ENCODE measurements at regions not wholly inside any gene's neighbourhood (a gene's known extent, or its start where the extent isn't known, plus 50 kb on each side); places are given as distances from the start of the nearest gene placed in this dataset.
"Not testable (repeated sequence)": the region's sequence is repeated elsewhere in the genome, so short reads cannot be mapped to it uniquely, and the experiment has no call there.

DNA sequence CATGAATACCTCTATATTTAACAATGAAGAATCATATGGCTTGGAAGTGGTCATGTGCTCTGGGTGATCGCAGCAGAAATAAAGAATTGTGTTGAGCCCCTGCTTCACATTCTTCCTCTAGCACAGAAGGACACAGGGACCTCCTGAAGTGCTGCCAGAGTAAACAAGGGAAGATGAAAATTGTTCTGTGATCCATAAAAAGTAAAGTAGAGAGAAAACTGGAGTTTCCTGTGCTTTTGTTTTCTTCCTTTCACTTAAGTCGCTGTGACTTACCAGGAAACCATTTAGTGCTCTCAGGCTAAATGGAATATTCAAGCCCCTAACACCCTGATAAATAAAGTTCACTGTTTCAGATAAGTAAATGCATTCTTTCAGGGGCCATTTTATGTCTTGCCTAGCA is 1173.6 kb upstream of the CHAC2 start:
- ChIA-PET POLR2A (no interaction called here), CTCF (no interaction called here)
- TF ChIP-seq KLF7 (tag by site-specific recombination; IDR thresholded peaks at IDR 0.05; ENCODE audit: borderline replicate concordance): no peak
- TF ChIP-seq ZNF221 (tag by site-specific recombination; IDR thresholded peaks at IDR 0.05; ENCODE audit: borderline replicate concordance): no peak
- no peak for TF ChIP-seq ZNF768 (tag by site-specific recombination; IDR thresholded peaks at IDR 0.05)
- no peak for TF ChIP-seq ZNF37A (tag by site-specific recombination; IDR thresholded peaks at IDR 0.05)
- TF ChIP-seq SCRT1 (tag by site-specific recombination; IDR thresholded peaks at IDR 0.05; ENCODE audit: borderline replicate concordance): no peak
- TF ChIP-seq ZNF654 (tag by site-specific recombination; IDR thresholded peaks at IDR 0.05; ENCODE audit: low read depth): no peak
- TF ChIP-seq ZNF626 (tag by site-specific recombination; IDR thresholded peaks at IDR 0.05): no peak
- TF ChIP-seq ZNF777 (tag by site-specific recombination; IDR thresholded peaks at IDR 0.05; ENCODE audit: borderline replicate concordance): no peak
- TF ChIP-seq ZNF2 (tag by site-specific recombination; IDR thresholded peaks at IDR 0.05): no peak
- no peak for TF ChIP-seq ZNF394 (tag by site-specific recombination; IDR thresholded peaks at IDR 0.05; ENCODE audit: borderline replicate concordance)
- TF ChIP-seq ZNF157 (tag by site-specific recombination; IDR thresholded peaks at IDR 0.05): no peak
- TF ChIP-seq, protein P1, sequence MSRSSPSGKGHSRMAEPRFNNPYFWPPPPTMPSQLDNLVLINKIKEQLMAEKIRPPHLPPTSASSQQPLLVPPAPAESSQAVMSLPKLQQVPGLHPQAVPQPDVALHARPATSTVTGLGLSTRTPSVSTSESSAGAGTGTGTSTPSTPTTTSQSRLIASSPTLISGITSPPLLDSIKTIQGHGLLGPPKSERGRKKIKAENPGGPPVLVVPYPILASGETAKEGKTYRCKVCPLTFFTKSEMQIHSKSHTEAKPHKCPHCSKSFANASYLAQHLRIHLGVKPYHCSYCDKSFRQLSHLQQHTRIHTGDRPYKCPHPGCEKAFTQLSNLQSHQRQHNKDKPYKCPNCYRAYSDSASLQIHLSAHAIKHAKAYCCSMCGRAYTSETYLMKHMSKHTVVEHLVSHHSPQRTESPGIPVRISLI (tag by site-specific recombination; IDR thresholded peaks at IDR 0.05): no peak
- no peak for TF ChIP-seq ZNF114 (tag by site-specific recombination; IDR thresholded peaks at IDR 0.05)
- TF ChIP-seq ZNF133 (tag by site-specific recombination; IDR thresholded peaks at IDR 0.05): no peak
- TF ChIP-seq, protein P2, sequence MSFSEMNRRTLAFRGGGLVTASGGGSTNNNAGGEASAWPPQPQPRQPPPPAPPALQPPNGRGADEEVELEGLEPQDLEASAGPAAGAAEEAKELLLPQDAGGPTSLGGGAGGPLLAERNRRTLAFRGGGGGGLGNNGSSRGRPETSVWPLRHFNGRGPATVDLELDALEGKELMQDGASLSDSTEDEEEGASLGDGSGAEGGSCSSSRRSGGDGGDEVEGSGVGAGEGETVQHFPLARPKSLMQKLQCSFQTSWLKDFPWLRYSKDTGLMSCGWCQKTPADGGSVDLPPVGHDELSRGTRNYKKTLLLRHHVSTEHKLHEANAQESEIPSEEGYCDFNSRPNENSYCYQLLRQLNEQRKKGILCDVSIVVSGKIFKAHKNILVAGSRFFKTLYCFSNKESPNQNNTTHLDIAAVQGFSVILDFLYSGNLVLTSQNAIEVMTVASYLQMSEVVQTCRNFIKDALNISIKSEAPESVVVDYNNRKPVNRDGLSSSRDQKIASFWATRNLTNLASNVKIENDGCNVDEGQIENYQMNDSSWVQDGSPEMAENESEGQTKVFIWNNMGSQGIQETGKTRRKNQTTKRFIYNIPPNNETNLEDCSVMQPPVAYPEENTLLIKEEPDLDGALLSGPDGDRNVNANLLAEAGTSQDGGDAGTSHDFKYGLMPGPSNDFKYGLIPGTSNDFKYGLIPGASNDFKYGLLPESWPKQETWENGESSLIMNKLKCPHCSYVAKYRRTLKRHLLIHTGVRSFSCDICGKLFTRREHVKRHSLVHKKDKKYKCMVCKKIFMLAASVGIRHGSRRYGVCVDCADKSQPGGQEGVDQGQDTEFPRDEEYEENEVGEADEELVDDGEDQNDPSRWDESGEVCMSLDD (tag by site-specific recombination; IDR thresholded peaks at IDR 0.05): no peak
- no peak for TF ChIP-seq GFI1B (tag by site-specific recombination; IDR thresholded peaks at IDR 0.05)
- Histone ChIP-seq H3K9me3 (ENCODE audit: control insufficient read depth, insufficient read depth, low read depth, low read length) (no peaks in the 10 kb centered on the region), H3K4me1 (ENCODE audit: control insufficient read depth, insufficient read depth, low read length) (no peaks in the 10 kb centered on the region), H3K36me3 (ENCODE audit: control insufficient read depth in 2 of 2, insufficient read depth in 1 of 2, low read length in 2 of 2) (no peaks in the 10 kb centered on the region), H3K27ac (ENCODE audit: extremely low read depth, low read depth, low read length) (no peak overlapping the region), H3K4me3 (ENCODE audit: low read depth, low read length) (no peak overlapping the region)

DNA sequence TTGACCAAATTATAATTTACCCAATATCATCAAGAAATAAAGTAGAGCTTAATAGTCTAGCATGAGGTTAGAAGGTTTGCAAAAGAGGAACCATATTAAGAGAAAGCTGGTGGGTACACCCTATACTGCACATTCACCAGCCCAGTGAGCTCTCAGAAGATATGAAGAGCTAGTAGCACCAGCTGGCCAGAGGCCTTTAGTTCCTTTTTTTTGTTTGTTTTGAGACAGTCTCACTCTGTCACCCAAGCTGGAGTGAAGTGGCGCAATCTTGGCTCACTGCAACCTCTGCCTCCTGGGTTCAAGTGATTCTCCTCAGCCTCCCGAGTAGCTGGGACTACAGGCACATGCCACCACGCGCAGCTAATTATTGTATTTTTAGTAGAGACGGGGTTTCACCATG is 1183.5 kb upstream of the CHAC2 start:
- H3K4me3 ChIP-seq (ENCODE audit: low read depth, low read length); H3K27ac ChIP-seq (ENCODE audit: extremely low read depth, low read depth, low read length); H3K4me1 ChIP-seq (ENCODE audit: control insufficient read depth, insufficient read depth, low read length); CTCF ChIA-PET; H3K9me3 ChIP-seq (ENCODE audit: control insufficient read depth, insufficient read depth, low read depth, low read length); H3K36me3 ChIP-seq (ENCODE audit: control insufficient read depth in 2 of 2, insufficient read depth in 1 of 2, low read length in 2 of 2); POLR2A ChIA-PET: not testable (repeated sequence)

DNA sequence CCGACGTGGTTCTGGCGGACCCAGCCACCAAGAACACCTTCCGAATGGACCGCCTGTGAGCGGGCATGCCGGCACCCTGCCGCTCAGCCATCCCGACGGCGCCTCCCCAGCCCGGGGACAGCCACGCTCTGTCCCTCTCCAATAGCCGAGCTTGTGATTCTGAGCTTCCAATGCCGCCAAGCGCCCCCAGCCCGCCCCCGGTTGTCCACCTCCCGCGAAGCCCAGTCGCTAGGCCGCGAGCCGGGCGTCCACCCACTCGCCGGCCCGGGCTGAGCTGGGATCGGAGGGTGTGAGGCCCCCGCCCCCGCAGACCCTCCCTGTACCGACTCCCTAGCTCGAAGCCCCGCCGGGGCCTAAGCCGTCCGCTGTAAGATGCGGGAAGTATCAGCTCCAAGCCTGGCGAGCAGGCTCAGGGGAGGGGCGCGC is 1195.1 kb upstream of the CHAC2 start:
- TF ChIP-seq ZBTB48 (tag by site-specific recombination; IDR thresholded peaks at IDR 0.05) (no peak), ZNF433 (tag by site-specific recombination; IDR thresholded peaks at IDR 0.05; ENCODE audit: low read depth) (no peak), ZNF324 (tag by site-specific recombination; IDR thresholded peaks at IDR 0.05) (no peak), HOXA7 (CRISPR knock-in tag; IDR thresholded peaks at IDR 0.05; ENCODE audit: borderline replicate concordance) (no peak)
- CTCF ChIA-PET: no interaction called here
- no peak overlapping the region for H3K27ac ChIP-seq (ENCODE audit: extremely low read depth, low read depth, low read length)
- no peaks in the 10 kb centered on the region for H3K4me1 ChIP-seq (ENCODE audit: control insufficient read depth, insufficient read depth, low read length)
- no peaks in the 10 kb centered on the region for H3K36me3 ChIP-seq (ENCODE audit: control insufficient read depth in 2 of 2, insufficient read depth in 1 of 2, low read length in 2 of 2)
- no peaks in the 10 kb centered on the region for H3K9me3 ChIP-seq (ENCODE audit: control insufficient read depth, insufficient read depth, low read depth, low read length)
- POLR2A ChIA-PET: no interaction called here
- H3K4me3 ChIP-seq (ENCODE audit: low read depth, low read length): no peak overlapping the region
